AG04450 (cell line): ENCODE measurements at regions not wholly inside any gene's neighbourhood (a gene's known extent, or its start where the extent isn't known, plus 50 kb on each side); places are given as distances from the start of the nearest gene placed in this dataset.
"Not testable (repeated sequence)": the region's sequence is repeated elsewhere in the genome, so short reads cannot be mapped to it uniquely, and the experiment has no call there.

ENCODE experiments used
- CTCF ChIA-PET: fragments of 300-600, 350-600 bp; formaldehyde crosslinking; extraction: SDS; loops from one replicate; lab custom pipeline; 2022; ENCODE audit warnings: antibody characterized with exemption, inconsistent platforms; lab: Charles Lee
- POLR2A ChIA-PET: fragments of 350-600 bp; formaldehyde crosslinking; extraction: SDS; loops from one replicate; lab custom pipeline; 2021; ENCODE audit warnings: antibody characterized with exemption, inconsistent platforms; lab: Yijun Ruan, JAX
- DNase-seq: peaks from one replicate; pipeline ENCODE4 v3.0.0-alpha.2; 2011; ENCODE audit warnings: low read depth, low spot score
- H3K27ac ChIP-seq: one replicate; pipeline ENCODE4 v1.5.1; 2012; ENCODE audit warnings: low read depth, low read length, control low read depth
- H3K27me3 ChIP-seq: one replicate; pipeline ENCODE4 v1.6.0; 2012; ENCODE audit warnings: low read length; ENCODE audit not compliant: control insufficient read depth, insufficient read depth
- H3K4me3 ChIP-seq: 2 replicates; pipeline ENCODE4 v1.5.1; 2011; ENCODE audit warnings: mild to moderate bottlenecking, low read depth, low read length, control low read depth
- H3K9me3 ChIP-seq: 2 replicates; pipeline ENCODE4 v1.5.1; 2012; ENCODE audit warnings: low read length; ENCODE audit not compliant: control insufficient read depth, insufficient read depth
- TF ChIP-seq, protein P1 (sequence below): IDR thresholded peaks from 2 replicates; pipeline ENCODE4 v1.5.1; 2011; ENCODE audit warnings: low read depth, low read length, control low read depth, inconsistent platforms

DNA sequence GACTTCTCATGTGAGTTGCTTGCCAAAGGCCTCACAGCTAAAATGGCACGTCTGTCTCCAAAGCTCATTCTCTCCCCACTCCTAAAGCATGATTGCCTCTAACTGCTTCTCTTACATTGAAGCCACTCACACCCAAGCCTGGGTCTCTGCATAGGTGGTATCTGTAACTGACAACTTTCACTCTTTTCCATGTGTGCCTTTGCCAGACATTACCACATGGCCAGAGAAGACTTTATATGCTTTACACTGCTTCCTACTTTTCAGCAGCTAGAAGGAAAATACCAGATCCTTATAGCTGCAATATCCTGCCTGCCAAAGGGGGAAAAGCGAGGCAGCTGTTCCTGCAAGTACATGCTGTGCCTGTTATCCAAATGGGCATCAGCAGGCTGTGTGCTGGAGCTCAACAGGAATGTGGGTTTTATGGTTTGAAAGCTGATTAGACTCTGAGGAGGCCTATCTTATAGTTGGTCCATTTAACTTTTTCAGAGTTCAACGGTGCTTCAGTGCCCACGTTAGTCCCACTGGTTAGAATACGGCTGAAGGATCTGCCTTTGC lies 547.1 kb downstream of the RAB38 start:
- no peak overlapping the region for H3K4me3 ChIP-seq
- DNase-seq = no peak
- TF ChIP-seq, protein P1, sequence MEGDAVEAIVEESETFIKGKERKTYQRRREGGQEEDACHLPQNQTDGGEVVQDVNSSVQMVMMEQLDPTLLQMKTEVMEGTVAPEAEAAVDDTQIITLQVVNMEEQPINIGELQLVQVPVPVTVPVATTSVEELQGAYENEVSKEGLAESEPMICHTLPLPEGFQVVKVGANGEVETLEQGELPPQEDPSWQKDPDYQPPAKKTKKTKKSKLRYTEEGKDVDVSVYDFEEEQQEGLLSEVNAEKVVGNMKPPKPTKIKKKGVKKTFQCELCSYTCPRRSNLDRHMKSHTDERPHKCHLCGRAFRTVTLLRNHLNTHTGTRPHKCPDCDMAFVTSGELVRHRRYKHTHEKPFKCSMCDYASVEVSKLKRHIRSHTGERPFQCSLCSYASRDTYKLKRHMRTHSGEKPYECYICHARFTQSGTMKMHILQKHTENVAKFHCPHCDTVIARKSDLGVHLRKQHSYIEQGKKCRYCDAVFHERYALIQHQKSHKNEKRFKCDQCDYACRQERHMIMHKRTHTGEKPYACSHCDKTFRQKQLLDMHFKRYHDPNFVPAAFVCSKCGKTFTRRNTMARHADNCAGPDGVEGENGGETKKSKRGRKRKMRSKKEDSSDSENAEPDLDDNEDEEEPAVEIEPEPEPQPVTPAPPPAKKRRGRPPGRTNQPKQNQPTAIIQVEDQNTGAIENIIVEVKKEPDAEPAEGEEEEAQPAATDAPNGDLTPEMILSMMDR = no peak
- no peaks in the 10 kb centered on the region for H3K9me3 ChIP-seq
- H3K27me3 ChIP-seq = no peaks in the 10 kb centered on the region
- POLR2A ChIA-PET = no interaction called here
- no peak overlapping the region for H3K27ac ChIP-seq
- CTCF ChIA-PET = no interaction called here

DNA sequence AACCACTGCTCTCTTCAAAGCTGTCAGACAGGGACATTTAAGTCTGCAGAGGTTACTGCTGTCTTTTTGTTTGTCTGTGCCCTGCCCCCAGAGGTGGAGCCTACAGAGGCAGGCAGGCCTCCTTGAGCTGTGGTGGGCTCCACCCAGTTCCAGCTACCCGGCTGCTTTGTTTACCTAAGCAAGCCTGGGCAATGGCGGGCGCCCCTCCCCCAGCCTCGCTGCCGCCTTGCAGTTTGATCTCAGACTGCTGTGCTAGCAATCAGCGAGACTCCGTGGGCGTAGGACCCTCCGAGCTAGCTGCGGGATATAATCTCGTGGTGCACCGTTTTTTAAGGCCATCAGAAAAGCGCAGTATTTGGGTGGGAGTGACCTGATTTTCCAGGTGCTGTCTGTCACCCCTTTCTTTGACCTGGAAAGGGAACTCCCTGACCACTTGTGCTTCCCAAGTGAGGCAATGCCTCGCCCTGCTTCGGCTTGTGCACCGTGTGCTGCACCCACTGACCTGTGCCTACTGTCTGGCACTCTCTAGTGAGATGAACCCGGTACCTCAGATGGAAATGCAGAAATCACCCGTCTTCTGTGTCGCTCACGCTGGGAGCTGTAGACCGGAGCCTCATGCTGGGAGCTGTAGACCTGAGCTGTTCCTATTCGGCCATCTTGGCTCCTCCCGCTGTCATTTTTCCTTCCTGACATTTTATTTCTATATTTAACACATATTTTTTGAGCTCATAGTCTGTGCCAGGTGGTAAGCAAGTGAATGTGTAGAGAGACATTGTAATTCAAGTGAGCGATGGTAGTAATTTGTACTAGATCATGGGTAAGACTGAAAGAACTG lies 551.5 kb downstream of the RAB38 start:
- H3K4me3 ChIP-seq, POLR2A ChIA-PET, H3K9me3 ChIP-seq, CTCF ChIA-PET, H3K27me3 ChIP-seq, DNase-seq, H3K27ac ChIP-seq: not testable (repeated sequence)

GRCh38 chr11:87616511-87616910 lies 558.7 kb downstream of the RAB38 start:
- CTCF ChIA-PET = no interaction called here
- POLR2A ChIA-PET = no interaction called here
- Histone ChIP-seq H3K27ac (no peak overlapping the region), H3K4me3 (no peak overlapping the region), H3K27me3 (no peaks in the 10 kb centered on the region), H3K9me3 (no peaks in the 10 kb centered on the region)
- TF ChIP-seq, protein P1 = no peak
- DNase-seq = no peak

- DNase-seq = no peak
- H3K4me3 ChIP-seq = no peak overlapping the region
- POLR2A ChIA-PET = no interaction called here
- no peaks in the 10 kb centered on the region for H3K27me3 ChIP-seq
- no peaks in the 10 kb centered on the region for H3K9me3 ChIP-seq
- CTCF ChIA-PET = interaction anchor here (1.4 kb wide), 1 partner anchor 11 kb away, joined by 3 read pairs; no protein-coding TSS in a partner anchor
- no peak overlapping the region for H3K27ac ChIP-seq
- TF ChIP-seq, protein P1 = no peak
Observed at GRCh38 chr11:87604350-87604749, 566.6 kb downstream of the TMEM135 start.

GRCh38 chr11:87603887-87604286 lies 566.2 kb downstream of the TMEM135 start:
- CTCF ChIA-PET = no interaction called here
- TF ChIP-seq, protein P1 = no peak

More at GRCh38 chr11:87603887-87604286, 566.2 kb downstream of the TMEM135 start:
- no peak for DNase-seq
- Histone ChIP-seq H3K27me3 (no peaks in the 10 kb centered on the region), H3K4me3 (no peak overlapping the region), H3K9me3 (no peaks in the 10 kb centered on the region), H3K27ac (no peak overlapping the region)
- POLR2A ChIA-PET = no interaction called here
